B cell (primary cell): ENCODE measurements at regions not wholly inside any gene's neighbourhood (a gene's known extent, or its start where the extent isn't known, plus 50 kb on each side); places are given as distances from the start of the nearest gene placed in this dataset.

ENCODE experiments used
- ATAC-seq: fragments of 200-7000 bp; cut with Tn5 transposase; one replicate; pipeline ENCODE4 v1.10.0; 2021; ENCODE audit warnings: low read depth, mild to moderate bottlenecking, moderate number of reproducible peaks, moderate library complexity
- CTCF ChIA-PET: fragments of 350-600 bp; sonication (Branson Sonifier 250); formaldehyde crosslinking; loops from one replicate; lab custom pipeline; 2021; ENCODE audit warnings: antibody characterized with exemption, inconsistent platforms; lab: Charles Lee
- POLR2A ChIA-PET: fragments of 350-600 bp; sonication (Branson Sonifier 250); formaldehyde crosslinking; loops from one replicate; lab custom pipeline; 2021; ENCODE audit warnings: antibody characterized with exemption; lab: Charles Lee
- DNase-seq: peaks from one replicate; pipeline ENCODE4 v3.0.0; 2013
- H2AFZ ChIP-seq: 2 replicates; pipeline ENCODE4 v1.6.1; 2012; ENCODE audit warnings: mild to moderate bottlenecking, low read depth, low read length; ENCODE audit not compliant: insufficient read depth, poor library complexity, severe bottlenecking
- H3K27ac ChIP-seq, 2 donors: 1 replicate in 1 of 2; 2 replicates in 1 of 2; pipeline ENCODE4 v1.5.1; 2012 to 2013; ENCODE audit warnings: low read length in 2 of 2, mild to moderate bottlenecking in 2 of 2, moderate library complexity in 1 of 2
- H3K27me3 ChIP-seq, 4 experiments: fragments of 200-600 bp in 1 of 4; sonication (generic) in 1 of 4; replicated peaks in 1 of 4; 1 replicate in 2 of 4; 2 replicates in 2 of 4; pipeline versions ENCODE4 v1.6.1 to v1.7.0; 2013 to 2016; ENCODE audit warnings: low read length in 3 of 4, mild to moderate bottlenecking in 2 of 4, mixed read lengths in 1 of 4, moderate library complexity in 1 of 4; ENCODE audit not compliant: insufficient read depth in 4 of 4, control insufficient read depth in 3 of 4; ENCODE audit errors: control extremely low read depth in 1 of 4
- H3K36me3 ChIP-seq, 2 experiments: replicated peaks in 1 of 2; 1 replicate in 1 of 2; 2 replicates in 1 of 2; pipeline versions ENCODE4 v1.6.1 to v1.7.1; 2013; ENCODE audit warnings: low read length in 1 of 2; ENCODE audit not compliant: insufficient read depth in 2 of 2, control insufficient read depth in 1 of 2; ENCODE audit errors: control extremely low read depth in 1 of 2, extremely low read depth in 1 of 2
- H3K4me1 ChIP-seq, 2 donors: fragments of 200-600 bp in 1 of 2; sonication (generic) in 1 of 2; 1 replicate in 1 of 2; 2 replicates in 1 of 2; pipeline versions ENCODE4 v1.5.1 to v1.6.1; 2013 to 2017; ENCODE audit warnings: low read length in 2 of 2; ENCODE audit not compliant: control insufficient read depth in 2 of 2, insufficient read depth in 2 of 2
- H3K4me2 ChIP-seq: replicated peaks from 2 replicates; pipeline ENCODE3; 2012; ENCODE audit warnings: mild to moderate bottlenecking, low read depth, low read length; ENCODE audit not compliant: poor library complexity, severe bottlenecking
- H3K4me3 ChIP-seq, 5 experiments: fragments of 200-600 bp in 1 of 5; sonication (generic) in 1 of 5; 1 replicate in 3 of 5; 2 replicates in 2 of 5; pipeline versions ENCODE4 v1.5.1 to v1.7.0; 2011 to 2016; ENCODE audit warnings: low read length in 4 of 5, mild to moderate bottlenecking in 4 of 5, low read depth in 2 of 5, control low read depth in 1 of 5, moderate library complexity in 1 of 5; ENCODE audit not compliant: insufficient read depth in 1 of 5; ENCODE audit errors: control extremely low read depth in 1 of 5, extremely low read depth in 1 of 5
- H3K79me2 ChIP-seq: fragments of 200-600 bp; sonication (generic); one replicate; pipeline ENCODE4 v1.6.0; 2016; ENCODE audit warnings: low read length; ENCODE audit not compliant: control insufficient read depth, insufficient read depth
- H3K9ac ChIP-seq: fragments of 200-600 bp; sonication (generic); 2 replicates; pipeline ENCODE4 v1.6.1; 2017; ENCODE audit warnings: mild to moderate bottlenecking, low read length, moderate library complexity
- H3K9me3 ChIP-seq, 3 donors: one replicate each; pipeline versions ENCODE4 v1.6.1 to v1.7.1; 2013; ENCODE audit warnings: low read length in 2 of 3; ENCODE audit not compliant: control insufficient read depth in 2 of 3, insufficient read depth in 1 of 3; ENCODE audit errors: control extremely low read depth in 1 of 3
- H4K20me1 ChIP-seq: 2 replicates; pipeline ENCODE4 v1.6.0; 2012; ENCODE audit warnings: mild to moderate bottlenecking, low read length; ENCODE audit not compliant: insufficient read depth, control insufficient read depth, poor library complexity, severe bottlenecking
- H3K27ac Mint-ChIP-seq: one replicate; pipeline ENCODE4 v1.8.0; 2021; ENCODE audit warnings: mixed read lengths
- H3K27me3 Mint-ChIP-seq: one replicate; pipeline ENCODE4 v1.8.0; 2021; ENCODE audit warnings: mixed read lengths
- H3K4me1 Mint-ChIP-seq: one replicate; pipeline ENCODE4 v1.8.0; 2021; ENCODE audit warnings: mixed read lengths
- H3K4me3 Mint-ChIP-seq: one replicate; pipeline ENCODE4 v1.8.0; 2021; ENCODE audit warnings: mixed read lengths
- H3K9me3 Mint-ChIP-seq: one replicate; pipeline ENCODE4 v1.8.0; 2022; ENCODE audit warnings: mixed read lengths; ENCODE audit not compliant: insufficient read depth
- EZH2 ChIP-seq: IDR thresholded peaks from 2 replicates; pipeline ENCODE4 v1.6.1; 2012; ENCODE audit warnings: borderline replicate concordance, low read depth, mild to moderate bottlenecking, moderate library complexity, low read length; ENCODE audit not compliant: insufficient read depth, poor library complexity, severe bottlenecking
- WGBS: methylation state at CpG from one replicate; pipeline ENCODE4 v1.1.5; 2013; ENCODE audit warnings: missing lambda C conversion rate; ENCODE audit not compliant: insufficient coverage; 5-methylcytosine and 5-hydroxymethylcytosine counted together
- intact Hi-C: fragments of 100-400 bp; cut with micrococcal nuclease; formaldehyde crosslinking; loops from one replicate; pipeline ENCODE4 v1.10.0; 2022
- TF ChIP-seq, protein P1 (sequence below): fragments of 200-600 bp; IDR thresholded peaks from one replicate; pipeline ENCODE4 v1.8.0; 2022; ENCODE audit warnings: antibody characterized with exemption, mild to moderate bottlenecking

- no peak overlapping the region for H3K4me3 Mint-ChIP-seq
- TF ChIP-seq EZH2: no peak
- TF ChIP-seq, protein P1, sequence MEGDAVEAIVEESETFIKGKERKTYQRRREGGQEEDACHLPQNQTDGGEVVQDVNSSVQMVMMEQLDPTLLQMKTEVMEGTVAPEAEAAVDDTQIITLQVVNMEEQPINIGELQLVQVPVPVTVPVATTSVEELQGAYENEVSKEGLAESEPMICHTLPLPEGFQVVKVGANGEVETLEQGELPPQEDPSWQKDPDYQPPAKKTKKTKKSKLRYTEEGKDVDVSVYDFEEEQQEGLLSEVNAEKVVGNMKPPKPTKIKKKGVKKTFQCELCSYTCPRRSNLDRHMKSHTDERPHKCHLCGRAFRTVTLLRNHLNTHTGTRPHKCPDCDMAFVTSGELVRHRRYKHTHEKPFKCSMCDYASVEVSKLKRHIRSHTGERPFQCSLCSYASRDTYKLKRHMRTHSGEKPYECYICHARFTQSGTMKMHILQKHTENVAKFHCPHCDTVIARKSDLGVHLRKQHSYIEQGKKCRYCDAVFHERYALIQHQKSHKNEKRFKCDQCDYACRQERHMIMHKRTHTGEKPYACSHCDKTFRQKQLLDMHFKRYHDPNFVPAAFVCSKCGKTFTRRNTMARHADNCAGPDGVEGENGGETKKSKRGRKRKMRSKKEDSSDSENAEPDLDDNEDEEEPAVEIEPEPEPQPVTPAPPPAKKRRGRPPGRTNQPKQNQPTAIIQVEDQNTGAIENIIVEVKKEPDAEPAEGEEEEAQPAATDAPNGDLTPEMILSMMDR: no peak
- no peak for ATAC-seq
Observed at GRCh38 chr15:101539930-101540329, 50.4 kb upstream of the PCSK6 start.

DNA sequence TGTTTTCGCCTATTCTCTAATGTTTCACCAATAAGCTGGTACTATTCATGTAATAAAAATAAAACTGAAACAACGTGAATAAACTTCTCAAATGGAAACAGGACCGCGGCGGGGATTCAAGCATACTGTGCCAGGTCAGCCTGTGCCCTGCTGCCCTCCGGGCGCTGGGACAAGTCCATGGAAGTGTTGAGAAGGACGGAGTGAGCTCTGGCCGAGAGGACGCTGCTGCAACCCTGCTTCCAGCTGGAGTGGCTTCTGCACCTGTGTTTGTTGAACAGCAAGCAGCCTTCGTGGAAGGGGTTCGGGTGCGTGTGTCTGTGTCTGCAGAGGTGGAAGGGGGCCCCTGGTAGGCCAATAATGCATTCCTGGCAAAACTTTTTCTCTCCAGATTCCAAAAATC lies 50.0 kb upstream of the PCSK6 start:
- ChIA-PET POLR2A (no interaction called here), CTCF (no interaction called here)
- no peak overlapping the region for H3K27ac ChIP-seq
- H3K27me3 ChIP-seq: no peaks in the 10 kb centered on the region
- no peak overlapping the region for H2AFZ ChIP-seq
- TF ChIP-seq, protein P1: no peak
- TF ChIP-seq EZH2: no peak
- peaks cover 0 to 8% (median 0%) of the 10 kb centered on the region in 3 donors for H3K9me3 ChIP-seq
- Mint-ChIP-seq H3K9me3 (no peaks in the 10 kb centered on the region), H3K4me1 (no peaks in the 10 kb centered on the region), H3K4me3 (no peak overlapping the region), H3K27me3 (peaks cover 18% of the 10 kb centered on the region), H3K27ac (no peak overlapping the region)
- H3K36me3 ChIP-seq: no peaks in the 10 kb centered on the region
- intact Hi-C loops: no loop called here
- H3K4me2 ChIP-seq: no peak overlapping the region
- no peaks in the 10 kb centered on the region for H3K79me2 ChIP-seq
- WGBS: 90% methylated on average over 11 of the region's 13 CpGs
- no peaks in the 10 kb centered on the region for H4K20me1 ChIP-seq
- H3K4me3 ChIP-seq: no peak overlapping the region
- no peaks in the 10 kb centered on the region for H3K4me1 ChIP-seq
- no peak for ATAC-seq
- no peak for DNase-seq
- no peak overlapping the region for H3K9ac ChIP-seq

More at GRCh38 chr15:101539930-101540329, 50.4 kb upstream of the PCSK6 start:
- Histone ChIP-seq H3K79me2 (no peaks in the 10 kb centered on the region), H3K4me3 (no peak overlapping the region), H3K27ac (no peak overlapping the region), H3K4me1 (no peaks in the 10 kb centered on the region), H3K9me3 (peaks cover 0 to 8% (median 0%) of the 10 kb centered on the region in 3 donors), H3K4me2 (no peak overlapping the region), H4K20me1 (no peaks in the 10 kb centered on the region), H3K36me3 (no peaks in the 10 kb centered on the region), H2AFZ (no peak overlapping the region), H3K27me3 (peaks cover 0 to 4% (median 0%) of the 10 kb centered on the region in 4 experiments), H3K9ac (no peak overlapping the region)
- H3K4me1 Mint-ChIP-seq: no peaks in the 10 kb centered on the region
- H3K9me3 Mint-ChIP-seq: no peaks in the 10 kb centered on the region
- ChIA-PET POLR2A (no interaction called here), CTCF (no interaction called here)
- intact Hi-C loops: no loop called here
- no peak overlapping the region for H3K27ac Mint-ChIP-seq
- 86% methylated on average over 4 of the region's 7 CpGs for WGBS
- no peak for DNase-seq
- peaks cover 18% of the 10 kb centered on the region for H3K27me3 Mint-ChIP-seq
